ENCODE measurements at regions not wholly inside any gene's neighbourhood (a gene's known extent, or its start where the extent isn't known, plus 50 kb on each side); places are given as distances from the start of the nearest gene placed in this dataset.

- no peak for TF ChIP-seq EP300 (IDR thresholded peaks at IDR 0.05)
- no peak for TF ChIP-seq POLR2A (IDR thresholded peaks at IDR 0.05)
- TF ChIP-seq POLR2AphosphoS5 (IDR thresholded peaks at IDR 0.05) = no peak
- TF ChIP-seq, protein P1, sequence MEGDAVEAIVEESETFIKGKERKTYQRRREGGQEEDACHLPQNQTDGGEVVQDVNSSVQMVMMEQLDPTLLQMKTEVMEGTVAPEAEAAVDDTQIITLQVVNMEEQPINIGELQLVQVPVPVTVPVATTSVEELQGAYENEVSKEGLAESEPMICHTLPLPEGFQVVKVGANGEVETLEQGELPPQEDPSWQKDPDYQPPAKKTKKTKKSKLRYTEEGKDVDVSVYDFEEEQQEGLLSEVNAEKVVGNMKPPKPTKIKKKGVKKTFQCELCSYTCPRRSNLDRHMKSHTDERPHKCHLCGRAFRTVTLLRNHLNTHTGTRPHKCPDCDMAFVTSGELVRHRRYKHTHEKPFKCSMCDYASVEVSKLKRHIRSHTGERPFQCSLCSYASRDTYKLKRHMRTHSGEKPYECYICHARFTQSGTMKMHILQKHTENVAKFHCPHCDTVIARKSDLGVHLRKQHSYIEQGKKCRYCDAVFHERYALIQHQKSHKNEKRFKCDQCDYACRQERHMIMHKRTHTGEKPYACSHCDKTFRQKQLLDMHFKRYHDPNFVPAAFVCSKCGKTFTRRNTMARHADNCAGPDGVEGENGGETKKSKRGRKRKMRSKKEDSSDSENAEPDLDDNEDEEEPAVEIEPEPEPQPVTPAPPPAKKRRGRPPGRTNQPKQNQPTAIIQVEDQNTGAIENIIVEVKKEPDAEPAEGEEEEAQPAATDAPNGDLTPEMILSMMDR (IDR thresholded peaks at IDR 0.05) = no peak
- Histone ChIP-seq H3K36me3 (no peaks in the 10 kb centered on the region), H3K4me3 (no peak overlapping the region), H3K27me3 (no peaks in the 10 kb centered on the region), H3K27ac (no peak overlapping the region), H3K4me1 (peaks cover 0 to 5% (median 0%) of the 10 kb centered on the region in 3 donors), H3K9me3 (no peaks in the 10 kb centered on the region)
- WGBS, 2 donors (ENCODE audit: low coverage in 1 of 2) = 58 to 62% methylated on average over 4 to 5 of the region's 5 CpGs
- no peak for ATAC-seq
These were observed 91.6 kb upstream of the BMP2K start for GRCh38 chr4:78684325-78685079.

- 57 to 80% methylated on average over 3 of the region's 3 CpGs for WGBS, 2 donors (ENCODE audit: low coverage in 1 of 2)
- TF ChIP-seq EP300 (IDR thresholded peaks at IDR 0.05) (no peak), POLR2A (IDR thresholded peaks at IDR 0.05) (no peak), POLR2AphosphoS5 (IDR thresholded peaks at IDR 0.05) (no peak)
- TF ChIP-seq, protein P1 (IDR thresholded peaks at IDR 0.05) = no peak
- H3K27ac ChIP-seq = no peak overlapping the region
These were observed 88.3 kb upstream of the BMP2K start for GRCh38 chr4:78687818-78688217.

DNA sequence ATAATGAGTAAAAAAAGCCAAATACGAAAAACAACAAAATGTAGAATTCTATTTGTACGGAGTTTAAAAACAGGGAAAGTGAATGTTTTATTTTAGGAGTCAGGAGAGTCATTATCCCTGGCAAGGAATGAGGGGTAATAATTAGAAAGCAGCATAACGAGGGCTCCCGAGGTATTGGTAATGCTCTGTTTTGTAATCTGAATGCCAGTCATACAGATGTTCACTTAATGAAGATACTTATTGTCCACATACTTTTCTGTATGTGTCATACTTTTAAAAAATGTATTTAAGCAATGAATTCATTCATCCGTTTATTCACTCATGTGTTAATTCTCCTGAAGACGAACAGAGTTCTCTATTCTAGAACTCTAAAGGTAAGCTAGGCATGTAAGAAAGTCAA lies 87.8 kb upstream of the BMP2K start:
- H3K36me3 ChIP-seq = no peaks in the 10 kb centered on the region
- H3K9me3 ChIP-seq = no peaks in the 10 kb centered on the region
- H3K4me3 ChIP-seq = no peak overlapping the region
- H3K27me3 ChIP-seq = no peaks in the 10 kb centered on the region
- peaks cover 0 to 5% (median 0%) of the 10 kb centered on the region in 3 donors for H3K4me1 ChIP-seq
- WGBS, 2 donors (ENCODE audit: low coverage in 1 of 2) = 68 to 70% methylated on average over 6 of the region's 6 CpGs
- no peak for ATAC-seq
- H3K27ac ChIP-seq = no peak overlapping the region
- no peak for TF ChIP-seq POLR2A (IDR thresholded peaks at IDR 0.05)
- TF ChIP-seq POLR2AphosphoS5 (IDR thresholded peaks at IDR 0.05) = no peak
- no peak for TF ChIP-seq EP300 (IDR thresholded peaks at IDR 0.05)
- TF ChIP-seq, protein P1 (IDR thresholded peaks at IDR 0.05) = no peak

More at GRCh38 chr4:78687818-78688217, 88.3 kb upstream of the BMP2K start:
- Histone ChIP-seq H3K4me3 (no peak overlapping the region), H3K36me3 (no peaks in the 10 kb centered on the region), H3K27me3 (no peaks in the 10 kb centered on the region), H3K4me1 (peaks cover 0 to 5% (median 0%) of the 10 kb centered on the region in 3 donors), H3K9me3 (no peaks in the 10 kb centered on the region)
- no peak for ATAC-seq

- Histone ChIP-seq H3K4me3 (no peak overlapping the region), H3K4me1 (peaks cover 0 to 3% (median 0%) of the 10 kb centered on the region in 3 donors), H3K36me3 (no peaks in the 10 kb centered on the region), H3K27ac (no peak overlapping the region), H3K9me3 (no peaks in the 10 kb centered on the region), H3K27me3 (no peaks in the 10 kb centered on the region)
- TF ChIP-seq POLR2A (IDR thresholded peaks at IDR 0.05) = no peak
- no peak for TF ChIP-seq POLR2AphosphoS5 (IDR thresholded peaks at IDR 0.05)
- no peak for TF ChIP-seq EP300 (IDR thresholded peaks at IDR 0.05)
- TF ChIP-seq, protein P1 (IDR thresholded peaks at IDR 0.05) = no peak
- ATAC-seq = no peak
- 97 to 100% methylated on average over 2 of the region's 2 CpGs for WGBS, 2 donors (ENCODE audit: low coverage in 1 of 2)
These were observed 86.9 kb upstream of the BMP2K start for GRCh38 chr4:78689261-78689660.

Measured in gastroesophageal sphincter (tissue), 4 donors.